ENCODE measurements at regions not wholly inside any gene's neighbourhood (a gene's known extent, or its start where the extent isn't known, plus 50 kb on each side); places are given as distances from the start of the nearest gene placed in this dataset.
"Not testable (repeated sequence)": the region's sequence is repeated elsewhere in the genome, so short reads cannot be mapped to it uniquely, and the experiment has no call there.

DNA sequence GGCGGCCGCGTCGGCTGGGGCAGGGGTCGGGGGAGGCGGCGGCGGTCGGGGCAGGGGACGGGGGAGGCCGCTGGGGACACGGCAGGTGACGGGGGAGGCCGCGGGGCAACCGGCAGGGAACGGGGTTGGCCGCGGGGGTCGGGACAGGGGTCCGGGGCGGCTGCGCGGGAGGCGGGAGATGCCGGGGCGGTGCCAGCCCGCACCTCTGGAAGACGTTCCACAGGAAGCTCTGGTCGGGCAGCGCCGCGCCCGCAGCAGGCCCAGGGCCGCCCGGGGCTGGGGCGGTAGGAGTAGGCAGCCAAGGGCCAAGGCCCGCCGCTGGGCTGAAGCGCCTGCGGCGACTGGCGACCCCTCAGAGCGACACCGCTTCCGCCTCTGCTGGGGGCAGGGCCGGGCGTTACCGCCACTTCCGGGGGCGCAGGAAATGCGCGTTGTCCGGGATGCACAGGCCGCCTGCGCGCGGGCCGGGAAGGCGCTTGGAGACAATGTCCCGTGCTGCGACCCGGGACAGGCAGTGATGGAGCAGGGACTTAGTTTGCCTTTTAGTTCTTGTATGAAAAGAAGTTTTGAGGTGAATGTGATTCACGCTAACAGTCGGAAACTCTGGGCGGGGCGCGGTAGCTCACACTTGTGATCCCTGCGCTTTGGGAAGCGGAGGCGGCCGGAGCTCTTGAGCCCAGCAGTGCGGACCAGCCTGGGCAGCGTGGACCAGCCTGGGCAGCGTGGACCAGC, 110.0 kb upstream of the LPCAT1 start:
- DNase-seq = peak; percentile 83

DNA sequence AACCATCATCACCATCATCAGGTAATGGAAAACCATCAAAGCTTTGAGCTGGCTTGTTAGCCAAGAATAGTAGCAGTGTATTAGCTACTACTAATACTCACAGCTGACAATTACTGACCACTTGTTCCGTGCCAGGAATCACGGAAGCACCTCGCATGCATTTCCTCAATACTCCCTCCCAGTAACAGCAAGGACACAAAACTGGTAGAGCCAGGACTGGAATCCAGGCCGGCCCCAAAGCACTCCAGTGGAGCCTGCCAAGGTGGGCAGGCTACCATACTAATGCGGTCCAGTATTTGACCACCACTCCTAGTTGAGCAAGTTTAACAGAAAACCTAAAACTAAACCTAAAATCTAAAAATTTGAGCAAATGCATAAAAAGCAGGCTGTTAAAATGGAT, 107.2 kb upstream of the LPCAT1 start:
- not testable (repeated sequence) for DNase-seq

DNA sequence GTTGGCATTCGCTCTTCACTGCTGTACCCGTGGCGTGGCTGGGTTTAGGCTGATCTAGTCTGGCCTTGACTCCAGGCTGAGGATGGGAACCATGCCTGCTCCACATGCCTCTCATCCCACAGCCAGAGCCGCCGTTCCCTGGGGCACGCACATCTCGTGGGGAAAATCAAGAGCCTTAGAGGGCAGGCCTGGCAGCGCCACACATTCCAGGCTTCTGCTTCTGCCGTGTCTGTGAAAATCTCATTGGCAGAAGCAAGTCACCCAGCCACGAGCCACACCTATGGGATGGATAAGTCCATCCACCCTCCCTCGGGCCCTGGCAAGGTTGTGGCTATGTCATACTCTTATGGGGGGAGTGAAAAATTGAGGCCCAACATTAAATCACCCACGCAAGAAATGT, 102.6 kb upstream of the LPCAT1 start:
- not testable (repeated sequence) for DNase-seq

- not testable (repeated sequence) for DNase-seq
Measured at GRCh38 chr5:1619531-1619930, 95.8 kb upstream of the LPCAT1 start.

DNA sequence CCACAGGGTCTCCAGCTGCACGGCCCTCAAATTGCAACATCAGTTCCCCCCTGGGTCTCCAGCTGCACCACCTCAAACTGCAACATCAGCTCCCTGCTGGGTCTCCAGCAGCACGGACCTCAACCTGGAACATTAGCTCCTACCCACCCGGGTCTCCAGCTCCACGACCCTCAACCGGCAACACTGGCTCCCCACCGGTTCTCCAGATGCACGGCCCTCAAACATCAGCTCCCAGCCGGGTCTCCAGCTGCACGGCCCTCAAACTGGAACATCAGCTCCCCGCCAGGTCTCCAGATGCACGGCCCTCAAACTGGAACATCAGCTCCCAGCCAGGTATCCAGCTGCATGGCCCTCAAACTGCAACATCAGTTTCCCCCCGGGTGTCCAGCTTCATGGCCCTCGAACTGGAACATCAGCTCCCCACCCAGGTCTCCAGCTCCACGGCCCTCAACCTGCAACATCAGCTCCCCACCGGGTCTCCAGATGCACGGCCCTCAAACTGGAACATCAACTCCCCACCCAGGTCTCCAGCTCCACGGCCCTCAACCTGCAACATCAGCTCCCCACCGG, 94.6 kb upstream of the LPCAT1 start:
- not testable (repeated sequence) for DNase-seq

DNA sequence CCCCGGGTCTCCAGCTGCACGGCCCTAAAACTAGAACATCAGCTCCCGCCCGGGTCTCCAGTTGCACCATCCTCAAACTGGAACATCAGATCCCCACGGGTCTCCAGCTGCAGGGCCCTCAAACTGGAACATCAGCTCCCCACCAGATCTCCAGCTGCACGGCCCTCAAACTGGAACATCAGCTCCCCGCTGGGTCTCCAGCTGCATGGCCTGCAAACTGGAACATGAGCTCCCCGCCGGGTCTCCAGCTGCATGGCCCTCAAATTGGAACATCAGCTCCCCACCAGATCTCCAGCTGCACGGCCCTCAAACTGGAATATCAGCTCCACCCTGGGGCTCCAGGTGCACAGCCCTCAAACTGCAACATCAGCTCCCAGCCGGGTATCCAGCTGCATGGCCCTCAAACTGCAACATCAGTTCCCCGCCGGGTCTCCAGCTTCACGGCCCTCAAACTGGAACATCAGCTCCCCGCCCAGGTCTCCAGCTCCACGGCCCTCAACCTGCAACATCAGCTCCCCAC, 93.5 kb upstream of the LPCAT1 start:
- DNase-seq = not testable (repeated sequence)

DNA sequence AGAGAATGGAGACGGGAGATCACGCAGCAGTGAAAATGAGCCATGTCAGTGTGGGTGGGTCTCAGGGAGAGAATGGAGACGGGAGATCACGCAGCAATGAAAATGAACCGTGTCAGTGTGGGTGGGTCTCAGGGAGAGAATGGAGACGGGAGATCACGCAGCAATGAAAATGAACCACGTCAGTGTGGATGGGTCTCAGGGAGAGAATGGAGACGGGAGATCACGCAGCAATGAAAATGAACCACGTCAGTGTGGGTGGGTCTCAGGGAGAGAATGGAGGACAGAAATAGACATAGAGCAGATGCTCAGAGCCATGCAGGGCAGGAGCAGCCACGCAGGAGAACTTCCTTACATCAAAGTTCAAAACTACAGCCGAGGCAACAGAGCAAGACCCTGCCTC, 89.8 kb upstream of the LPCAT1 start:
- DNase-seq = not testable (repeated sequence)

GRCh38 chr5:1610526-1610925, 86.8 kb upstream of the LPCAT1 start:
- DNase-seq = not testable (repeated sequence)

GRCh38 chr5:1609111-1609510, 85.4 kb upstream of the LPCAT1 start:
- DNase-seq = not testable (repeated sequence)

DNA sequence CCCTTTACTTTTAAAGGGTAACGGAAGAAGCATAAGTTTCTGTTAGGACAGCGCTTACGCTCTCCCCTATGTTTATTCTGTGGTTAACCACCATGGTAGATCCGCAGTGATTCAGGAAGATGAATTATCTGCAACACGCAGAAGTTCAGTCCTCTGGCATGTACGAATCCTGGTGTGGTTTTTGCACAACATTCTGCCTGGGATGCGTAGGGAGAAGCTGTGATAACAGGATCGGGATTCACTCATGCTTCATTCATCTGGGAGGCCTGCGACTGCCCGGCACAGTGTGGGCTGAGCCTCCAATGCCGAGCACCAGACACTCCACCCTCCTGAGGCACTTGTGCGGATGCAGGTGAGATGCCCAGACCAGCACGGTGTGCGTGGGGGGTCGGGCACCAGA, 84.6 kb upstream of the LPCAT1 start:
- DNase-seq = peak; percentile 88

DNA sequence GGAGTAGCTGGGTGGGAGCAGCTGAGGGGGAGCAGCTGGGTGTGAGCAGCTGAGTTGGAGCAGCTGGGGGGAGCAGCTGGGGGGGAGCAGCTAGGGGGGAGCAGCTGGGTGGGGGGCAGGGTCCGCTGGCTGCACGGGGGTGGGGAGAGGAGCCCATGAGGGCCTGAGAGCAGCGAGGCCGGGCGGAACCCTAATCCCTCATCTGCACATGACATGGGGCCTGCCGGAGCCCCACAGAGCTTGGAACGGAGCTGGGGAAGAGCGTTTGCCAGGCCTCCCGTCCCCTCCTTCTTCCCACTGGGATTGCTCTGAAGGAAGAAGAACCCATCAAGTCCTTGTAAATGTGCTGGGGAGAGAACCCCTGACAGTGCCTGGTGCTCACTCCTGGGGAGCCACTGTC, 83.2 kb upstream of the LPCAT1 start:
- not testable (repeated sequence) for DNase-seq

GRCh38 chr5:1603916-1604315, 80.2 kb upstream of the LPCAT1 start:
- not testable (repeated sequence) for DNase-seq

DNA sequence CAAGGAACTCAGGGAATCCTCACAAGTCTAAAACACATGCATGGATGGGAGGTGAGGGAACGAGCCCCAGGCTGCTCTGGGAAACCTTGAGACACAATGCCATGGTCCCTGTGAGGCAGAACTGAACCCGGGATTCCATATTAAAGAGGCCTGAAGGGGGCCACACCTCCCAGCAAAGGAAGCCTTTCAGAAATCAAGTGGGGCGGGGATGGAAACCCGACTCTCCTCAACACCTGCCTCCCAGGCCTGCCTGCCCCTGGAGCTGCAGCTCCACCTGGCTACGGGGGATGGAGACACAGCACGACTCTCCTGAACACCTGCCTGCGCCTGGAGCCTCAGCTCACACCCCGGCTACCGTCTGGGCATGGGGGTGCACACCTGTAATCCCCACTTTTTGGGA, 77.8 kb upstream of the LPCAT1 start:
- not testable (repeated sequence) for DNase-seq

- peak; percentile 35 for DNase-seq
Measured at GRCh38 chr5:1598950-1599737, 75.4 kb upstream of the LPCAT1 start.

DNA sequence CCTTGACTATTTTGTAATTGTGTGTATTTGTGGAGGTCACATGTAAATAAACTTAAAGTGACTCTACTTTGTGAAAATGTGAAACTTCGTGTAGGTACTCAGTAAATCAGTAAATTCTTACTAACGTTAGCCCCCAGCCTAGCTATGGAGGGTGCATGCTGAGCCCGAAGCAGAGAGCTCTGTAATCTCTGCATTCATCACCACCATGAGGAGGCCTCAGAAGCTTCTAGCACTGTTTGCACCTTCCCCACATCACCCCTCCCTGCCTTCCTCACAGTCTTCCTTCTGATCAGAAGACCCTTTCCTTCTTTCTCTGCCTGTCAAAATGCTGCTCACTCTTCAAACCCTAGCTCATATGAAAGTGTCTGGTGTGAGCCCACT, 73.3 kb upstream of the LPCAT1 start:
- not testable (repeated sequence) for DNase-seq

DNA sequence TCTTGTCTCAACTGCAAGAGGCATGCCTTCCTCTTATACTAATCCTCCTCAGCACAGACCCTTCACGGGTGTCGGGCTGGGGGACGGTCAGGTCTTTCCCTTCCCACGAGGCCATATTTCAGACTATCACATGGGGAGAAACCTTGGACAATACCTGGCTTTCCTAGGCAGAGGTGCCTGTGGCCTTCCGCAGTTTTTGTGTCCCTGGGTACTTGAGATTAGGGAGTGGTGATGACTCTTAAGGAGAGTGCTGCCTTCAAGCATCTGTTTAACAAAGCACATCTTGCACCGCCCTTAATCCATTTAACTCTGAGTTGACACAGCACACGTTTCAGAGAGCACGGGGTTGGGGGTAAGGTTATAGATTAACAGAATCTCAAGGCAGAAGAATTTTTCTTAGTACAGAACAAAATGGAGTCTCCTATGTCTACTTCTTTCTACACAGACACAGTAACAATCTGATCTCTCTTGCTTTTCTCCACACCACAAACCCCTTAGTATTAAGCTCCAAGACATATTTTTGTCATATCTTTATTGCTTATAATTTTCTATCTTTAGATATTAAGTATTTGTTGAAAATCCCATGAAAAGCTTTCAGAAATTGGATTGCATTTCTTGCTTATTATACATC, 72.8 kb upstream of the LPCAT1 start:
- DNase-seq = not testable (repeated sequence)

DNA sequence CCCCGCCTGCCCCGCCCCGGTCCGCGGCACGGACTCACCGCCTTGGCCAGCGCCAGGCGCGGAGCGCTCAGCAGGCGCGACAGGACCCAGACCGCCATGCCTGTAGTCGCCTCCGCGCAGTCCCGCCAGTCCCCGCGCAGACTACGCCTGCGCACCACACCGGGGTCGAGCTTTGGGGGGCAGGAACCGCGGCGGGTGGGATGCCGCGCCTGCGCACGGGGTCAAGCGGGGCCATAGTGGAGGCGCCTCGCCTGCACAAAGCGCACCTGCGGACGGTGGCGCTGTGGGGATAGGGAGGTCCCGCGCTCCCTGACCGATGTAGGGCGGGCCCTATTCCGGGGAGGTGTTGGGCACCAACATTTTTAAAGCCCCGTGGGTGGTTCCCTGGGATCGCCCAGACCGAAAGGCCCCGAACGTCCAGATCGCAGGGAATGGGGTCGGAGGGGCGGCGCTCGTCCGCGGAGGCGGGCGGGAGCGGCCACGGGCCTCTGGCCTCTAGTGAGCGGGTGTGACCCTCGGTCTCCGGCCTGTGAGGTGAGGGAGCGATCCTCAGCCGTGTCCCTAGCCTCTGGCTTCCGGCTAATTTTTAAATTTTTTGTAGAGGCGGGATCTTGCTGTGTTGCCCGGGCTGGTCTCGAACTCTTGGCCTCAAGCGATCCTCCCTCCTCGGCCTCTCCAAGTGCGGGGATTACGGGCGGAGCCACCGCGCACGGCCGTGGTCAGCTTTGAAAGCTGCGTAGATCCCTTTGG, 70.8 kb upstream of the LPCAT1 start:
- peak; percentile 68 for DNase-seq

GRCh38 chr5:1593903-1594356, 70.2 kb upstream of the LPCAT1 start:
- no peak for DNase-seq

DNA sequence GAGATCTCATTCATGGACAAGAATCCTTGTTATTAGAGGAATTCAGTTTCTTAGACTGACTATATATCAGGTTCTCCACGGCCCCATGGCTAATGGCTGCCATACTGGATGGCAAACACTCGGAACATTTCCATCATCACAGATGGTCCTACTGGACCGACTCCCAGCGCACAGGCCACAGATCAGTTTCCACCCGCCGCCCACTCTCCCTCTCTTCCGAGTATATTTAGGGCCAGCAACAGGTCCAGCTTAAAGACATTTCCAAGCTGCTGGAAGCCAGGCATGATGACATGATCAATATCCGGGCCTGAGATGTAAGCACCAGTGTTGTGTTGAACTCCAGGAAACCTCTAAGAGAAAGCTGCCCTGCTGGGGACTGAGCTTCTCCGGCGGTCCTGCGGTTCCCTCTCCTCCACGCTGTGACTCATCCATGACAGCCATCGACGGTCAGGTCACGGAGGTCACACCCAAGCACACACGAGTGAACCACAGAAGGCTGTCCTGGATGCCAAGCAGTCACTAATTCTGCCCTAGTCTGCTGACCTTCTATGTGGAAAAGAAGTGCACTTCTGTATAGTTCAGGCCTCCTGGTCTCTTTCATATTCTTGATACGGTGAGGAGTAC, 64.4 kb upstream of the LPCAT1 start:
- not testable (repeated sequence) for DNase-seq

DNA sequence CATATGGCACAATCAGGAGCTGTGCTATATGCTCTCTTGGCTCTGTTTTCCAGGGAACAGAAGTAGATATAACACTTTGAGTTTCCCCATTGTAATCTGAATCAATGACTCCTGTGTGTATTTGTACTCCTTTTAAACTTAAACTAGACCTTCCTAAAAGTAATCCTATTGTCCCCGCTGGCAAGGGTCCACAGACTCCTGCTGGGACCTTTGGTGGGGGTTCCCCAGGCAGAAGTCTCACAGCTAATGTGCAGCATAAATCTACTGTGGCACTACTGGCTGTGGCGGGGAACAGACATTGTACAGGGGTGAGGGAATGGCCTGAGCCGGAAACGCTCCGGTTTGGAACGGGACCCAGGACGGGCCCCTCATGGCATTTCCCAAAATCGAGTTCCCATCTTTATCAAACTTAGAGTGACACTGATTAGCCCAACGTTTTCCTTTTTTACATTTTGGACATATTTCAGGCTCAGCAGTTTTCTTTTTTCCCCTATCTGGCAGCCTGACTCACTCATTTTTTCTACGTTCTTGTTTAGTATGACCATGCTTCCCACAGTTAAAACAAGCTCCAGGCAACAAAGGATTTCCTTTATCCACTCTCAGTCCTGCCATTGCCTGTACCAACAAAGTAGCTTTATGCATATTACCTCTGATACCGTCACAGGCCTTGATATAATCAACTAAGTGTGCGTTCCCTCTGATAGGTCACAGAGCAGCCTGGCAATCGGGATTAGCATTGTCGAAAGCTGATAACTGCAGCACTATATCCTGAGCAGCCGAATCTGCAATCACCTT, 59.5 kb upstream of the LPCAT1 start:
- DNase-seq = not testable (repeated sequence)

GRCh38 chr5:1579389-1579788, 55.6 kb upstream of the LPCAT1 start:
- not testable (repeated sequence) for DNase-seq
